KMS-11 (cell line): ENCODE measurements at regions not wholly inside any gene's neighbourhood (a gene's known extent, or its start where the extent isn't known, plus 50 kb on each side); places are given as distances from the start of the nearest gene placed in this dataset.
"Not testable (repeated sequence)": the region's sequence is repeated elsewhere in the genome, so short reads cannot be mapped to it uniquely, and the experiment has no call there.

Source experiments
- H2AFZ ChIP-seq: fragments of 200-600 bp; sonication (generic); 2 replicates; pipeline ENCODE4 v1.6.1; 2016; ENCODE audit warnings: antibody characterized with exemption, mixed run types, low read depth
- H3K27ac ChIP-seq: fragments of 200-600 bp; sonication (generic); 2 replicates; pipeline ENCODE4 v1.6.1; 2016; ENCODE audit warnings: mild to moderate bottlenecking, mixed run types
- H3K27me3 ChIP-seq: fragments of 200-600 bp; sonication (generic); 2 replicates; pipeline ENCODE4 v1.6.1; 2017; ENCODE audit warnings: mild to moderate bottlenecking, low read depth, mixed run types, moderate library complexity; ENCODE audit not compliant: insufficient read depth
- H3K36me3 ChIP-seq: fragments of 200-600 bp; sonication (generic); 2 replicates; pipeline ENCODE4 v1.6.1; 2017; ENCODE audit warnings: mild to moderate bottlenecking, mixed run types; ENCODE audit not compliant: insufficient read depth
- H3K4me1 ChIP-seq: fragments of 200-600 bp; sonication (generic); 2 replicates; pipeline ENCODE4 v1.6.1; 2016; ENCODE audit warnings: mild to moderate bottlenecking, low read depth, mixed run types; ENCODE audit not compliant: poor library complexity, severe bottlenecking
- H3K4me2 ChIP-seq: fragments of 200-600 bp; sonication (generic); 2 replicates; pipeline ENCODE4 v1.7.0; 2016; ENCODE audit warnings: mild to moderate bottlenecking, mixed run types
- H3K4me3 ChIP-seq: fragments of 200-600 bp; sonication (generic); IDR thresholded peaks from 2 replicates; pipeline ENCODE4 v1.6.1; 2017; ENCODE audit warnings: low read depth, low read length, mixed read lengths; ENCODE audit not compliant: insufficient read depth
- H3K79me2 ChIP-seq: fragments of 200-600 bp; sonication (generic); 2 replicates; pipeline ENCODE4 v1.6.1; 2016; ENCODE audit warnings: low read depth, mixed run types; ENCODE audit not compliant: insufficient read depth
- H3K9ac ChIP-seq: fragments of 200-600 bp; sonication (generic); 2 replicates; pipeline ENCODE4 v1.6.1; 2016; ENCODE audit warnings: mild to moderate bottlenecking, mixed run types
- H4K20me1 ChIP-seq: fragments of 200-600 bp; sonication (generic); 2 replicates; pipeline ENCODE4 v1.6.1; 2016; ENCODE audit warnings: mild to moderate bottlenecking, mixed run types; ENCODE audit not compliant: insufficient read depth

DNA sequence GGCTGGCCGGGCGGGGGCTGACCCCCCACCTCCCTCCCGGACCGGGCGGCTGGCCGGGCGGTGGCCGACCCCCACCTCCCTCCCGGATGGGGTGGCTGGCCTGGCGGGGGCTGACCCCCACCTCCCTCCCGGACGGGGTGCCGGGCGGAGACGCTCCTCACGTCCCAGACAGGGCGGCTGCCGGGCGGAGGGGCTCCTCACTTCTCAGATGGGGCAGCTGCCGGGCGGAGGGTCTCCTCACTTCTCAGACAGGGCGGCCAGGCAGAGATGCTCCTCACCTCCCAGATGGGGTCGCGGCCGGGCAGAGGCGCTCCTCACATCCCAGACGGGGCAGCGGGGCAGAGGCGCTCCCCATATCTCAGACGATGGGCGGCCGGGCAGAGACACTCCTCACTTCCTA lies 965.8 kb upstream of the DEFB115 start:
- H3K27me3 ChIP-seq, H2AFZ ChIP-seq, H3K4me3 ChIP-seq, H3K79me2 ChIP-seq, H3K4me1 ChIP-seq, H4K20me1 ChIP-seq, H3K27ac ChIP-seq, H3K4me2 ChIP-seq, H3K9ac ChIP-seq, H3K36me3 ChIP-seq: not testable (repeated sequence)

DNA sequence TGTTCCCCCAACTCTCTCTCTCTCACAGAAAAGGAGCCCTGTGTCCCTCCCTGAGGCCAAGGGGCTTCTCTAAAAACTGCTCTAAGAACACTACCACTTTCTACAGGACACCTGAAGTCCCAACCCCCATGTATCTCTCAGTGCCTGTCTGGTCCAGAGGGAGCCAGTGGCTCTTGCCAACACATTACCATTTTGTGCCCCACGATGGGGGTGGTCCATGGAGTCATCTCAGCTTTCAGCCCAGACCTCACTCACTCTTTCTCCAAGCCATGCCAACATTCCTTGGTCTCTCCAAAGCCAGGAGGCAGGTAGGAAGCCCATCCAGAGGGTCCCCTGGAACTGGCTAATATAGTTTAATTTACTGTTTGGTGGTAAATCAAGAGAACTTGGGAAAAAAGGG lies 962.1 kb upstream of the DEFB115 start:
- H2AFZ ChIP-seq, H3K79me2 ChIP-seq, H3K27me3 ChIP-seq, H3K9ac ChIP-seq, H3K27ac ChIP-seq, H3K4me3 ChIP-seq, H3K36me3 ChIP-seq, H3K4me1 ChIP-seq, H4K20me1 ChIP-seq, H3K4me2 ChIP-seq: not testable (repeated sequence)

DNA sequence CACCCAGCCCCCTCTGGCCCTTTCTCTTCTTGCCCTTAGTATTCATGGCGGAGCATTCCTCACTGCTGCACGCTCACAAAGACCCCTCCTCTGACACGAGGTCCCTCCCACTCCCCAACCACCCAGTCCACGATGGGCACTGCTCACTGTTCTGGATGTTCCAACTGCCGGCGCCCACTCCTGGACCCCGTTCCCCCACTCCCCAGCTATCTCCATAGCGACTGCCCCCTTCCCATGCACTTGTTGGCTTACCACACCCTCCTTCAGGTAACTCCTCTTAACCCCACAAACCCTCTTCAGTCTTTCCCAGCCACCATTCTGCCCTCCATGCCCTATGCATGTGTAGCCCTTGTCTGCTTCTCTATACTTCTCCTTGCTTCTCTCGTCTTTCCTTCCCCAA lies 961.5 kb upstream of the DEFB115 start:
- H3K4me2 ChIP-seq, H2AFZ ChIP-seq, H3K79me2 ChIP-seq, H3K4me1 ChIP-seq, H4K20me1 ChIP-seq, H3K4me3 ChIP-seq, H3K9ac ChIP-seq, H3K36me3 ChIP-seq, H3K27me3 ChIP-seq, H3K27ac ChIP-seq: not testable (repeated sequence)

DNA sequence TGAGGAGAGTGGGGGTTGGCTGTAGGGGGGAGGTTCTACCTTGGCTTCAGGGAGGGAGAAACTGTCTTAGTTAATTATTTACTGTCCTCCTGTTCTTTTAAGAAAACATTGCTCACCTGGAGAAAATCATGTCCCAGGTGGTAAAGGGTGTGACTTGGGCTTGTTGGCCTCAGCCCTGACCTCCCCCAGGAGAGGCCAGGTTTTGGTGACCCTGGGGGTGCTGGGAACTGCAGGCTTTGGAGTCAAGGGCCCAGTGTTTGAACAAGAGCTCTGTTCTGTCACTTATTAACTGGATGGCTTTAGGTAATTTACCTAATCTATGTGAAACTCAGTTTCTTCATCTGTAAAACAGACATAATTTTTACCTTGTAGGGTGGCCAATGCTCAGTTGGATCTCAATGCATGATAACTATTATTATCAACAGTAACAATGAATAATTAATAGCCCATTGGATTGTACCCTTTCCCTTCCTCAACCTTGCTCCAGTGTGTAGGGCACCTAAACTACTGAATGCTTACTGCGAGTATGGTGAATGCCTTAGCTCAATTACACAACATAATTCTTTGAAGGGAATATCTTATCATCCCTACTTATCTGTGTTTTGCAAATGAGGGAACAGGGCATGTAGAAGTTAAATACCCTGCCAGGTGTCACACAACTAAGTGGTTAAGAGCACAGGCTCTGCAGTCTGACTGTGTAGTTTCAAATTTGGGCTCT lies 959.4 kb upstream of the DEFB115 start:
- H3K9ac ChIP-seq, H3K27me3 ChIP-seq, H2AFZ ChIP-seq, H3K4me3 ChIP-seq, H3K36me3 ChIP-seq, H3K4me1 ChIP-seq, H3K79me2 ChIP-seq, H3K4me2 ChIP-seq, H4K20me1 ChIP-seq, H3K27ac ChIP-seq: not testable (repeated sequence)

DNA sequence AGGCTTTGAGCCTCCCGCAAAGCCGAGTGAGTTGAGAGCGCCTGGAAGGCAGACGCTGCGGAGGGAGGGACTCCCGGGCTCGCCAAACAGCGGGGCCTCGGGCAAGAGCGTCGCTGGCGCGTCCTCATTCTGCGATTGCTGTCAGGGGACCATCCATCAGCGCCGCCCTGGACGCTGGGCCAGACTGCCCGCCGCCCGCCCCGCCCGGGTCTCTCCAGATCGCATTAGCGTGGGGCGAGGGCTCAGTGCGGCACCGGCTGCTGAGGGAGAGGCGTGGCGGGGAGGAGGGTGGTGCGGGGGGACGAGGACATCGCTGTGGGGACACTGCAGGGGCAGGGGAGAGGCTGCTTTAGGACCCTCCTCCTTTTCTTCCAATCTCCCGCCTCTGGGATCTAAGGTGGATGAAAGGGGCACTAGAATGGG lies 957.2 kb upstream of the DEFB115 start:
- not testable (repeated sequence) for H3K36me3 ChIP-seq, H3K4me1 ChIP-seq, H3K4me3 ChIP-seq, H3K79me2 ChIP-seq, H4K20me1 ChIP-seq, H3K9ac ChIP-seq, H3K27ac ChIP-seq, H2AFZ ChIP-seq, H3K4me2 ChIP-seq, H3K27me3 ChIP-seq

DNA sequence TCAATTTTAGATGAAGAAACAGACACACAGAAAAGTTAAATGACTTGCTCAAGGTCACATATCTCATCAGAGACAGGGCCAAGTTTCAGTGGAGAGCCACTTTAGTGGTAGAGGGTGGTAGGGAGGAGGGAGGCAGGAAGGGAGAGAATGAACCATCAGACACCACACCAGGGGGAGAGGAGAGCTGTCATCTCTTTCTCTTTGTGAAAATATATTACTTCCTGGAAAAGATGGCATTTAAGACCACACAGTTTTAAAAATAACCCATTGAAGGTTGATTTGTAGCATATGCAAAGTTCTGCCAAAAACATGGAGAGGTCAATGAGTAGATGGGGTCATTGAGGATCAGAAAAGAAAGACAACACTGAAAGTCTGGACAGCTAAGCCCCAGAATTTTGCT lies 954.7 kb upstream of the DEFB115 start:
- not testable (repeated sequence) for H3K4me2 ChIP-seq, H3K9ac ChIP-seq, H3K27ac ChIP-seq, H3K4me3 ChIP-seq, H4K20me1 ChIP-seq, H3K36me3 ChIP-seq, H2AFZ ChIP-seq, H3K4me1 ChIP-seq, H3K27me3 ChIP-seq, H3K79me2 ChIP-seq

DNA sequence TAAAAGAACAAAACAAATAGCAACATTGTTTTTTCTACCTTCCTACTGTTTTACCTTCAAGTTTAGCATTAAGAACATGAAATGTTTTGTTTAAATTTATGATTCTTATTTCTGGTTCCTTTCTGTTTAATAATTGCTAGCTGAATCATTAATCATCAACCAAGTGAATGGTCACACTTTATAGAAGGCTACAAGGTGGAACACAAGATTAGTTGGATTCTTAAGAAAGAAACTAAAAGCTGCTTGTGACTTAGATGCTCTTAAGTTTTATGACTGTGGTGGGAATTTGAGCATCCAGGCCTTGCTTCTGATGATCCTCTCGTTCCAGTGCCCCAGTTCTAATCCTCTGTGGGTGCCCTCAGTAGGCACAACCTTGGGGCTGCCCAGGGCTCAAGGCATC lies 947.5 kb upstream of the DEFB115 start:
- not testable (repeated sequence) for H3K4me1 ChIP-seq, H3K36me3 ChIP-seq, H3K4me3 ChIP-seq, H3K27me3 ChIP-seq, H3K9ac ChIP-seq, H3K4me2 ChIP-seq, H4K20me1 ChIP-seq, H2AFZ ChIP-seq, H3K79me2 ChIP-seq, H3K27ac ChIP-seq

DNA sequence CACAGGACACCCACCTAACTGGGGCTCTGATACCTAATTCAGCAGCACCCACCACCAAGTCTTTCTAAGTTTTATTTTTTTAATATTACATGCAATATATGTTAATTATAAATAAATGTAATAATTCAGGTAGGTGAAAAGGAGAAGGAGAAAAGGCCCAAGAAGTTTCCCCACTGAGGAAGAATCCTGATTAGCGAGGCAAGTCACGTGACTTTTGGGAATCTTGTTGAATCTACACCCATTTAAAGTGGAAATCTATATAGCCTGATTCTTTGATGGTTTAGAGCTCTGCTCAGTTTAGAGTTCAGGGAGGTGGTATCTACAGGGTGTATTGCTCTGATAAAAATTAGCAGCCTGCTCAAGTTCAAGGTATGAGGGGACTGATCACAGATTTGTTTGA lies 947.1 kb upstream of the DEFB115 start:
- H3K4me1 ChIP-seq, H3K79me2 ChIP-seq, H3K36me3 ChIP-seq, H4K20me1 ChIP-seq, H3K9ac ChIP-seq, H3K4me2 ChIP-seq, H3K4me3 ChIP-seq, H3K27me3 ChIP-seq, H3K27ac ChIP-seq, H2AFZ ChIP-seq: not testable (repeated sequence)

DNA sequence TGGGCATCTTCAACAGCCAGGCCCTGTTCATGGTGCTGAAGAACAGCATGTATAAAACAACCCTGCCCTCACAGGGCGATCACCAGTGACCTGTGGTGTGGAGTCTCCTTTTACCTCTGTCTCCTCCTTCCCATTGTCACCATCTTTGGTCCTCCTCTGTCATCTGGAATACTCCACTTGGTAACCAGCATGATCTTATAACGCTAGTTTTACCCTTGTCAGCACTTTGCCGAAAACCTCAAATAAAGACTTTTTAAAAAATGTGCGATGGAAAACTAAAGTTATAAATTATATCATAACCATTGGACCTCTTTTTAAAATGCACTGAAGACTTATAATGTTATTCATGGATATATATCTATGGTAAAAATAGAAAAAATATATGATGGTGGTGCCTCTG lies 945.2 kb upstream of the DEFB115 start:
- not testable (repeated sequence) for H3K79me2 ChIP-seq, H4K20me1 ChIP-seq, H3K36me3 ChIP-seq, H3K4me1 ChIP-seq, H2AFZ ChIP-seq, H3K4me2 ChIP-seq, H3K27me3 ChIP-seq, H3K27ac ChIP-seq, H3K9ac ChIP-seq, H3K4me3 ChIP-seq

DNA sequence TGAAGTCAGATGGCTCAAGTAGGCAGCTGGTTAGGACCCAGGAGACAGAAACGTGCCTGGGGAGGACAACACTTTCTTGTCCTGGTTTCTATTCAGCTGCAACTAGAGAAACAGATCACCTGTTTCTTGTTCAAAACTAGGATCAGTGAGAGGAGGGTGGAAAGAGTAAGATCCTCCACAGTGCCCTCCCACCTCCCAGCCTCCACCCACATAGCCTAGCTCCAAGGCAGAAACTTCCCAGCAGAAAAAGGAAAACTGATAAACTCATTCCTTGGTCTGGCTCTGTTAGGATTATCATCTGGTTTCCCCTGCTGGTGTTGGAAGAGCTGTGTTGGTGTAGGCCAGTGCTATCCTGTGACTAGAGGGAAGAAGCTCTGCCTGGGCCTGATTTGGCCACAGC lies 943.8 kb upstream of the DEFB115 start:
- H3K27me3 ChIP-seq, H3K36me3 ChIP-seq, H3K4me3 ChIP-seq, H3K4me2 ChIP-seq, H4K20me1 ChIP-seq, H3K9ac ChIP-seq, H3K27ac ChIP-seq, H3K4me1 ChIP-seq, H3K79me2 ChIP-seq, H2AFZ ChIP-seq: not testable (repeated sequence)

DNA sequence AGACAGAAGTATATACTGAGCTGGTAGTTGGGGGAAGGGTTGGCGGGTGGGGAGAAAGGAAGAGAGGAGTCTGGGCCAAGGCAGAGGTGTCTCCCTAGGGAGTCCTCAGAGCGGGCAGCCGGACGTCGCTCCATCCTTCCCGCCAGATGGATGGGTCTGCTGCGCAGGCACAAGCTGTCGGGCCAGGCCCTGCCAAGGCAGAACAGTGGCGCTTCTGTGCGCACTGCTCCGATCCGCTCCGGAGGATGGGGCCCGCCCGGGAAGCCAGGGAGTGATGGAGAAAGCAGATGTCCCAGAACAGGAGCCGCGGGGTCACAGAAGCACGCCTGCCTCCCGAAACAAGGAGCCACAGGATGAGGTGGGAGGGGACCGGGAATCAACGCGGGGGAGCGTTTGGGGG lies 941.4 kb upstream of the DEFB115 start:
- H3K36me3 ChIP-seq, H3K4me1 ChIP-seq, H3K4me2 ChIP-seq, H3K4me3 ChIP-seq, H4K20me1 ChIP-seq, H2AFZ ChIP-seq, H3K27me3 ChIP-seq, H3K9ac ChIP-seq, H3K79me2 ChIP-seq, H3K27ac ChIP-seq: not testable (repeated sequence)
